Tibial nerve (tissue), 4 donors: ENCODE measurements at regions not wholly inside any gene's neighbourhood (a gene's known extent, or its start where the extent isn't known, plus 50 kb on each side); places are given as distances from the start of the nearest gene placed in this dataset.

ENCODE experiments used
- CTCF ChIP-seq, 5 experiments: fragments of 200-600 bp in 3 of 5; fragments of 450-650 bp in 2 of 5; sonication (generic) in 3 of 5; IDR thresholded peaks; one replicate each; pipeline ENCODE4 v1.5.1; 2016 to 2019; ENCODE audit warnings: antibody characterized with exemption in 5 of 5, mild to moderate bottlenecking in 3 of 5, moderate library complexity in 2 of 5
- EP300 ChIP-seq, 2 donors: sonication (generic); formaldehyde crosslinking; IDR thresholded peaks; one replicate each; pipeline ENCODE4 v1.6.1; 2017; ENCODE audit warnings: antibody characterized with exemption in 2 of 2, mild to moderate bottlenecking in 1 of 2
- POLR2A ChIP-seq, 2 donors: fragments of 450-650 bp; IDR thresholded peaks; one replicate each; pipeline ENCODE4 v1.6.1; 2017; ENCODE audit warnings: antibody characterized with exemption in 2 of 2, mild to moderate bottlenecking in 2 of 2, moderate library complexity in 2 of 2

GRCh38 chr12:23426328-23426727 lies 523.1 kb downstream of the SOX5 start:
- no peak for TF ChIP-seq CTCF (IDR thresholded peaks at IDR 0.05)
- TF ChIP-seq POLR2A (IDR thresholded peaks at IDR 0.05), result no peak
- TF ChIP-seq EP300 (IDR thresholded peaks at IDR 0.05), result no peak
